CD14-positive monocyte (primary cell): ENCODE measurements at regions not wholly inside any gene's neighbourhood (a gene's known extent, or its start where the extent isn't known, plus 50 kb on each side); places are given as distances from the start of the nearest gene placed in this dataset.

ENCODE experiments used
- DNase-seq, 3 donors: peaks; one replicate each; pipeline ENCODE4 v3.0.0-alpha.2; 2011 to 2022
- H2AFZ ChIP-seq: 2 replicates; pipeline ENCODE4 v1.6.0; 2012; ENCODE audit warnings: mild to moderate bottlenecking, low read depth, low read length, inconsistent platforms; ENCODE audit not compliant: insufficient read depth, poor library complexity, severe bottlenecking
- H3K27ac ChIP-seq, 2 donors: 1 replicate in 1 of 2; 2 replicates in 1 of 2; pipeline ENCODE4 v1.5.1; 2012 to 2013; ENCODE audit warnings: low read length in 2 of 2, control low read depth in 1 of 2, inconsistent platforms in 1 of 2, low read depth in 1 of 2, mild to moderate bottlenecking in 1 of 2
- H3K27me3 ChIP-seq, 2 donors: one replicate each; pipeline versions ENCODE4 v1.6.0 to v1.6.1; 2011 to 2013; ENCODE audit warnings: low read length in 2 of 2; ENCODE audit not compliant: control insufficient read depth in 2 of 2, insufficient read depth in 2 of 2
- H3K36me3 ChIP-seq, 2 donors: replicated peaks in 1 of 2; 1 replicate in 1 of 2; 2 replicates in 1 of 2; pipeline versions ENCODE4 v1.5.1 to v1.6.1; 2012 to 2013; ENCODE audit warnings: low read length in 2 of 2, control low read depth in 1 of 2, inconsistent platforms in 1 of 2, mild to moderate bottlenecking in 1 of 2; ENCODE audit not compliant: insufficient read depth in 2 of 2, control insufficient read depth in 1 of 2
- H3K4me1 ChIP-seq, 2 donors: 1 replicate in 1 of 2; 2 replicates in 1 of 2; pipeline versions ENCODE4 v1.5.1 to v1.6.1; 2012 to 2013; ENCODE audit warnings: low read length in 2 of 2, control low read depth in 1 of 2, inconsistent platforms in 1 of 2, mild to moderate bottlenecking in 1 of 2, moderate library complexity in 1 of 2; ENCODE audit not compliant: insufficient read depth in 2 of 2, control insufficient read depth in 1 of 2
- H3K4me2 ChIP-seq: replicated peaks from 2 replicates; pipeline ENCODE3; 2012; ENCODE audit warnings: low read length, moderate library complexity, mild to moderate bottlenecking; ENCODE audit not compliant: poor library complexity, severe bottlenecking; ENCODE audit errors: extremely low read depth
- H3K4me3 ChIP-seq, 3 experiments: fragments of 200-600 bp in 1 of 3; sonication (generic) in 1 of 3; replicated peaks in 1 of 3; 1 replicate in 2 of 3; 2 replicates in 1 of 3; pipeline ENCODE4 v1.5.1; 2011 to 2013; ENCODE audit warnings: low read length in 3 of 3, mild to moderate bottlenecking in 3 of 3, control low read depth in 2 of 3, low read depth in 2 of 3, inconsistent platforms in 1 of 3, moderate library complexity in 1 of 3
- H3K79me2 ChIP-seq: 2 replicates; pipeline ENCODE4 v1.6.0; 2012; ENCODE audit warnings: mild to moderate bottlenecking, control low read depth, inconsistent platforms, low read length, moderate library complexity; ENCODE audit not compliant: insufficient read depth
- H3K9ac ChIP-seq: 2 replicates; pipeline ENCODE4 v1.6.0; 2017; ENCODE audit warnings: low read length, mild to moderate bottlenecking; ENCODE audit not compliant: insufficient read depth, poor library complexity, severe bottlenecking
- H3K9me3 ChIP-seq, 2 donors: replicated peaks in 1 of 2; 1 replicate in 1 of 2; 2 replicates in 1 of 2; pipeline versions ENCODE4 v1.5.1 to v1.6.1; 2012 to 2013; ENCODE audit warnings: low read length in 2 of 2, control low read depth in 1 of 2; ENCODE audit not compliant: control insufficient read depth in 1 of 2, insufficient read depth in 1 of 2
- H4K20me1 ChIP-seq: 2 replicates; pipeline ENCODE4 v1.6.0; 2012; ENCODE audit warnings: mild to moderate bottlenecking, low read length, control low read depth, moderate library complexity; ENCODE audit not compliant: insufficient read depth
- H3K27ac Mint-ChIP-seq, 7 donors: one replicate each; pipeline ENCODE4 v1.8.0; 2020; ENCODE audit warnings: mild to moderate bottlenecking in 7 of 7, mixed read lengths in 7 of 7, moderate library complexity in 6 of 7, inconsistent platforms in 2 of 7
- H3K27me3 Mint-ChIP-seq, 3 donors: one replicate each; pipeline ENCODE4 v1.8.0; 2021 to 2022; ENCODE audit warnings: low read depth in 3 of 3, mild to moderate bottlenecking in 3 of 3, mixed read lengths in 3 of 3, moderate library complexity in 3 of 3, inconsistent platforms in 1 of 3
- H3K36me3 Mint-ChIP-seq, 2 donors: one replicate each; pipeline ENCODE4 v1.8.0; 2020; ENCODE audit warnings: mixed read lengths in 2 of 2, inconsistent platforms in 1 of 2, mild to moderate bottlenecking in 1 of 2
- H3K4me1 Mint-ChIP-seq: one replicate; pipeline ENCODE4 v1.8.0; 2020; ENCODE audit warnings: mild to moderate bottlenecking, mixed read lengths
- H3K4me3 Mint-ChIP-seq, 2 donors: one replicate each; pipeline ENCODE4 v1.8.0; 2020; ENCODE audit warnings: mild to moderate bottlenecking in 2 of 2, mixed read lengths in 2 of 2, moderate library complexity in 1 of 2
- H3K9me3 Mint-ChIP-seq, 7 donors: one replicate each; pipeline ENCODE4 v1.8.0; 2020 to 2022; ENCODE audit warnings: mixed read lengths in 7 of 7, mild to moderate bottlenecking in 6 of 7, moderate library complexity in 6 of 7, inconsistent platforms in 2 of 7
- WGBS: methylation state at CpG from one replicate; pipeline ENCODE4 v1.1.5; 2013; ENCODE audit warnings: missing lambda C conversion rate; ENCODE audit not compliant: insufficient coverage; 5-methylcytosine and 5-hydroxymethylcytosine counted together
- intact Hi-C, 2 donors: fragments of 100-400 bp; cut with micrococcal nuclease; formaldehyde crosslinking; loops; one replicate each; pipeline versions ENCODE4 v1.15.0 to v1.15.1; 2023
- TF ChIP-seq, protein P1 (sequence below): fragments of 200-600 bp; IDR thresholded peaks from one replicate; pipeline ENCODE4 v1.8.0; 2022; ENCODE audit warnings: antibody characterized with exemption, mild to moderate bottlenecking

- Mint-ChIP-seq H3K9me3 (peaks cover 0 to 2% (median 0%) of the 10 kb centered on the region in 7 donors), H3K27me3 (peaks cover 0 to 3% (median 2%) of the 10 kb centered on the region in 3 donors), H3K27ac (no peak overlapping the region), H3K4me3 (no peak overlapping the region), H3K36me3 (no peaks in the 10 kb centered on the region), H3K4me1 (peaks cover 18% of the 10 kb centered on the region)
- no peak overlapping the region for H2AFZ ChIP-seq
- H3K4me2 ChIP-seq: no peak overlapping the region
- intact Hi-C loops: no loop called here
- WGBS: 100% methylated on average over 1 of the region's 5 CpGs
- H3K27ac ChIP-seq: no peak overlapping the region
- no peaks in the 10 kb centered on the region for H3K36me3 ChIP-seq
- no peak overlapping the region for H3K4me3 ChIP-seq
- H3K9me3 ChIP-seq: no peaks in the 10 kb centered on the region
- H3K79me2 ChIP-seq: no peaks in the 10 kb centered on the region
- no peaks in the 10 kb centered on the region for H4K20me1 ChIP-seq
- no peaks in the 10 kb centered on the region for H3K27me3 ChIP-seq
- H3K9ac ChIP-seq: no peak overlapping the region
- TF ChIP-seq, protein P1, sequence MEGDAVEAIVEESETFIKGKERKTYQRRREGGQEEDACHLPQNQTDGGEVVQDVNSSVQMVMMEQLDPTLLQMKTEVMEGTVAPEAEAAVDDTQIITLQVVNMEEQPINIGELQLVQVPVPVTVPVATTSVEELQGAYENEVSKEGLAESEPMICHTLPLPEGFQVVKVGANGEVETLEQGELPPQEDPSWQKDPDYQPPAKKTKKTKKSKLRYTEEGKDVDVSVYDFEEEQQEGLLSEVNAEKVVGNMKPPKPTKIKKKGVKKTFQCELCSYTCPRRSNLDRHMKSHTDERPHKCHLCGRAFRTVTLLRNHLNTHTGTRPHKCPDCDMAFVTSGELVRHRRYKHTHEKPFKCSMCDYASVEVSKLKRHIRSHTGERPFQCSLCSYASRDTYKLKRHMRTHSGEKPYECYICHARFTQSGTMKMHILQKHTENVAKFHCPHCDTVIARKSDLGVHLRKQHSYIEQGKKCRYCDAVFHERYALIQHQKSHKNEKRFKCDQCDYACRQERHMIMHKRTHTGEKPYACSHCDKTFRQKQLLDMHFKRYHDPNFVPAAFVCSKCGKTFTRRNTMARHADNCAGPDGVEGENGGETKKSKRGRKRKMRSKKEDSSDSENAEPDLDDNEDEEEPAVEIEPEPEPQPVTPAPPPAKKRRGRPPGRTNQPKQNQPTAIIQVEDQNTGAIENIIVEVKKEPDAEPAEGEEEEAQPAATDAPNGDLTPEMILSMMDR: no peak
- DNase-seq: no peak
- H3K4me1 ChIP-seq: peaks cover 8 to 9% of the 10 kb centered on the region in 2 donors
Measured at GRCh38 chr7:36792421-36792820, 68.1 kb upstream of the AOAH start.

DNA sequence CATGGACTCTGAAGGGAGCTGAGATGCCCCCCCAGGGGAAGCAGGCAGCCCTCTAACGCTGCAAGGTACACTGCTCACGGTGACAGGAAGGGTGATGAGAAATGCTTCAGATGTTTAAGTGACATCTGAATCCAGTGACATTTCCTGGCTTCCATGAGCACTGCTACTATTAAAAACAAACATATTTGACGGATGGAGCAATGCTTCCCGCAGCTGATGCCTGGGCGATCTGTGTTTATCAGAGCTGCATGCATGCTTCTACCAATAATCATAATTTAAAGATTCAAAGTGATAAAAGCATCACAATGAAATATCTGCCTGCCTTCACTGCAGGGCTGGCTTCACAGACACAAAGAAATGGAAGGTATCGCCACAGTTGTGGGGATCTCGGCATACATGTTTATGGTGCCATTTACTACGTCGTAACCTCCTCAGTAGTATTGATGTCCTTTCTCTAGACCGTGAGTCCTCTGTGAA lies 66.1 kb upstream of the AOAH start:
- H3K27me3 ChIP-seq: no peaks in the 10 kb centered on the region
- Mint-ChIP-seq H3K4me1 (peaks cover 16% of the 10 kb centered on the region), H3K9me3 (peaks cover 0 to 2% (median 0%) of the 10 kb centered on the region in 7 donors), H3K27ac (no peak overlapping the region), H3K4me3 (no peak overlapping the region), H3K36me3 (no peaks in the 10 kb centered on the region), H3K27me3 (peaks cover 0 to 2% (median under 1%) of the 10 kb centered on the region in 3 donors)
- H2AFZ ChIP-seq: no peak overlapping the region
- no peak overlapping the region for H3K9ac ChIP-seq
- intact Hi-C loops: no loop called here
- no peak for DNase-seq
- H3K4me1 ChIP-seq: peaks cover 9% of the 10 kb centered on the region in 2 donors
- no peak overlapping the region for H3K4me3 ChIP-seq
- H3K4me2 ChIP-seq: no peak overlapping the region
- no peak overlapping the region for H3K27ac ChIP-seq
- no peaks in the 10 kb centered on the region for H4K20me1 ChIP-seq
- WGBS: 90% methylated on average over 4 of the region's 10 CpGs
- H3K9me3 ChIP-seq: no peaks in the 10 kb centered on the region
- H3K36me3 ChIP-seq: no peaks in the 10 kb centered on the region
- TF ChIP-seq, protein P1: no peak
- no peaks in the 10 kb centered on the region for H3K79me2 ChIP-seq
